GM23338 (cell line): ENCODE measurements at regions not wholly inside any gene's neighbourhood (a gene's known extent, or its start where the extent isn't known, plus 50 kb on each side); places are given as distances from the start of the nearest gene placed in this dataset.

ENCODE experiments used
- ATAC-seq: fragments of 200-7000 bp; cut with Tn5 transposase; 3 replicates; pipeline ENCODE4 v1.9.1; 2020
- DNase-seq: peaks from one replicate; pipeline ENCODE4 v3.0.0-alpha.2; 2015; ENCODE audit warnings: low spot score
- H2AFZ ChIP-seq: fragments of 200-600 bp; sonication (generic); 2 replicates; pipeline ENCODE4 v1.8.0; 2016; ENCODE audit warnings: antibody characterized with exemption, mild to moderate bottlenecking, moderate library complexity
- H3F3A ChIP-seq: fragments of 200-600 bp; sonication (generic); replicated peaks from 2 replicates; pipeline ENCODE4 v1.8.0; 2017; ENCODE audit warnings: antibody characterized with exemption, mixed run types, low read depth
- H3K27ac ChIP-seq: fragments of 200-600 bp; sonication (generic); 2 replicates; pipeline ENCODE4 v1.6.1; 2016; ENCODE audit warnings: low read depth
- H3K27me3 ChIP-seq: fragments of 200-600 bp; sonication (generic); 2 replicates; pipeline ENCODE4 v1.8.0; 2016; ENCODE audit warnings: mild to moderate bottlenecking, mixed run types, moderate library complexity; ENCODE audit not compliant: insufficient read depth
- H3K36me3 ChIP-seq: fragments of 200-600 bp; sonication (generic); 2 replicates; pipeline ENCODE4 v1.8.0; 2016; ENCODE audit warnings: mild to moderate bottlenecking; ENCODE audit not compliant: insufficient read depth
- H3K4me1 ChIP-seq: fragments of 200-600 bp; sonication (generic); 2 replicates; pipeline ENCODE4 v1.8.0; 2016; ENCODE audit warnings: mild to moderate bottlenecking, moderate library complexity; ENCODE audit not compliant: insufficient read depth
- H3K4me2 ChIP-seq: fragments of 200-600 bp; sonication (generic); 2 replicates; pipeline ENCODE4 v1.7.1; 2017; ENCODE audit warnings: mixed run types
- H3K4me3 ChIP-seq: fragments of 200-600 bp; sonication (generic); 2 replicates; pipeline ENCODE4 v1.6.1; 2016; ENCODE audit warnings: mixed run types
- H3K79me2 ChIP-seq: fragments of 200-600 bp; sonication (generic); replicated peaks from 2 replicates; pipeline ENCODE4 v1.8.0; 2017; ENCODE audit warnings: mild to moderate bottlenecking; ENCODE audit not compliant: insufficient read depth
- H3K9me2 ChIP-seq: fragments of 200-600 bp; sonication (generic); 2 replicates; pipeline ENCODE4 v1.8.0; 2017; ENCODE audit not compliant: insufficient read depth
- H4K20me1 ChIP-seq: fragments of 200-600 bp; sonication (generic); replicated peaks from 2 replicates; pipeline ENCODE4 v1.8.0; 2017; ENCODE audit warnings: mild to moderate bottlenecking; ENCODE audit not compliant: insufficient read depth
- H3K27ac Mint-ChIP-seq: 2 replicates; pipeline ENCODE4 v1.8.0; 2020; ENCODE audit warnings: inconsistent platforms, mild to moderate bottlenecking, moderate library complexity, mixed read lengths
- H3K27me3 Mint-ChIP-seq: 3 replicates; pipeline ENCODE4 v1.8.0; 2022; ENCODE audit warnings: low read depth, mild to moderate bottlenecking, moderate library complexity, mixed read lengths, inconsistent platforms; ENCODE audit not compliant: insufficient read depth, poor library complexity
- H3K36me3 Mint-ChIP-seq: 3 replicates; pipeline ENCODE4 v1.8.0; 2021; ENCODE audit warnings: low read depth, mild to moderate bottlenecking, inconsistent platforms, moderate library complexity, mixed read lengths
- H3K4me1 Mint-ChIP-seq: 3 replicates; pipeline ENCODE4 v1.8.0; 2020; ENCODE audit warnings: mild to moderate bottlenecking, inconsistent platforms, mixed read lengths
- H3K4me3 Mint-ChIP-seq: 3 replicates; pipeline ENCODE4 v1.8.0; 2021; ENCODE audit warnings: moderate library complexity, mild to moderate bottlenecking, inconsistent platforms, mixed read lengths
- H3K9me3 Mint-ChIP-seq: 3 replicates; pipeline ENCODE4 v1.8.0; 2020; ENCODE audit warnings: moderate library complexity, mild to moderate bottlenecking, inconsistent platforms, mixed read lengths
- CREB1 ChIP-seq: fragments of 250-450 bp; sonication (Bioruptor Pico); IDR thresholded peaks from 2 replicates; pipeline ENCODE4 v1.5.0; 2020; ENCODE audit warnings: low read depth, mild to moderate bottlenecking, moderate library complexity
- CTCF ChIP-seq, 2 experiments: fragments of 200-600 bp in 1 of 2; sonication (generic) in 1 of 2; conservative IDR thresholded peaks; 2 replicates each; pipeline versions ENCODE4 v1.5.1 to v1.6.1; 2016 to 2017; ENCODE audit warnings: antibody characterized with exemption in 2 of 2, low read depth in 2 of 2, mild to moderate bottlenecking in 2 of 2, moderate library complexity in 1 of 2
- ETS1 ChIP-seq: IDR thresholded peaks from 2 replicates; pipeline ENCODE4 v1.6.1; 2016; ENCODE audit warnings: antibody characterized with exemption
- EZH2 ChIP-seq: fragments of 200-600 bp; sonication (generic); IDR thresholded peaks from one replicate; pipeline ENCODE4 v1.8.0; 2017; ENCODE audit warnings: antibody characterized with exemption, mild to moderate bottlenecking, low read depth; ENCODE audit not compliant: unreplicated experiment
- EZH2phosphoT487 ChIP-seq: fragments of 200-600 bp; sonication (generic); IDR thresholded peaks from one replicate; pipeline ENCODE4 v1.8.1; 2018; ENCODE audit warnings: antibody characterized with exemption; ENCODE audit not compliant: unreplicated experiment
- POLR2AphosphoS5 ChIP-seq: IDR thresholded peaks from 2 replicates; pipeline ENCODE4 v1.6.1; 2016; ENCODE audit warnings: antibody characterized with exemption, low read depth
- REST ChIP-seq: IDR thresholded peaks from one replicate; pipeline ENCODE4 v1.6.1; 2018; ENCODE audit warnings: antibody characterized with exemption; ENCODE audit not compliant: unreplicated experiment
- STAT1 ChIP-seq: IDR thresholded peaks from one replicate; pipeline ENCODE4 v1.6.1; 2016; ENCODE audit warnings: antibody characterized with exemption; ENCODE audit not compliant: unreplicated experiment
- ZNF331 ChIP-seq: fragments of 250-450 bp; sonication (Bioruptor Pico); IDR thresholded peaks from 2 replicates; pipeline ENCODE4 v1.5.0; 2020; ENCODE audit warnings: low read depth, mild to moderate bottlenecking, moderate library complexity

GRCh38 chr16:80285104-80285503, 255.7 kb upstream of the DYNLRB2 start:
- DNase-seq = no peak
- Mint-ChIP-seq H3K27me3 (no peaks in the 10 kb centered on the region), H3K27ac (no peak overlapping the region), H3K36me3 (no peaks in the 10 kb centered on the region), H3K4me1 (no peaks in the 10 kb centered on the region), H3K4me3 (no peak overlapping the region), H3K9me3 (no peaks in the 10 kb centered on the region)
- no peaks in the 10 kb centered on the region for H3K79me2 ChIP-seq
- H3K4me3 ChIP-seq = no peak overlapping the region
- no peak for ATAC-seq
- no peaks in the 10 kb centered on the region for H3F3A ChIP-seq
- H3K27me3 ChIP-seq = no peaks in the 10 kb centered on the region
- no peak overlapping the region for H3K27ac ChIP-seq
- H3K36me3 ChIP-seq = no peaks in the 10 kb centered on the region
- H3K4me2 ChIP-seq = no peak overlapping the region
- H4K20me1 ChIP-seq = no peaks in the 10 kb centered on the region
- H3K4me1 ChIP-seq = no peaks in the 10 kb centered on the region
- TF ChIP-seq EZH2phosphoT487 (no peak), STAT1 (no peak), REST (no peak), ZNF331 (CRISPR knock-in tag) (no peak), POLR2AphosphoS5 (no peak), EZH2 (no peak), CTCF (conservative IDR thresholded peaks at IDR 0.05; ENCODE audit: low read depth in 2 of 2) (no peak), CREB1 (CRISPR knock-in tag) (no peak), ETS1 (no peak)
- no peak overlapping the region for H2AFZ ChIP-seq
- peaks cover 9% of the 10 kb centered on the region; the same call in 1 of the 2 replicates for H3K9me2 ChIP-seq
